ENCODE measurements at regions not wholly inside any gene's neighbourhood (a gene's known extent, or its start where the extent isn't known, plus 50 kb on each side); places are given as distances from the start of the nearest gene placed in this dataset.

- Histone ChIP-seq H3K36me3 (no peaks in the 10 kb centered on the region), H3K27ac (no peak overlapping the region), H3K9me3 (no peaks in the 10 kb centered on the region), H3K4me1 (peaks cover 0 to 6% (median 0%) of the 10 kb centered on the region in 12 donors), H3K27me3 (peaks cover 0 to 11% (median 0%) of the 10 kb centered on the region in 9 donors), H3K4me3 (no peak overlapping the region)
- no peak for DNase-seq
- intact Hi-C loops (cut with DNase I) = no loop called here
- 73 to 81% (median 75%) methylated on average over 17 of the region's 17 CpGs for WGBS, 4 donors
- TF ChIP-seq, protein P1, sequence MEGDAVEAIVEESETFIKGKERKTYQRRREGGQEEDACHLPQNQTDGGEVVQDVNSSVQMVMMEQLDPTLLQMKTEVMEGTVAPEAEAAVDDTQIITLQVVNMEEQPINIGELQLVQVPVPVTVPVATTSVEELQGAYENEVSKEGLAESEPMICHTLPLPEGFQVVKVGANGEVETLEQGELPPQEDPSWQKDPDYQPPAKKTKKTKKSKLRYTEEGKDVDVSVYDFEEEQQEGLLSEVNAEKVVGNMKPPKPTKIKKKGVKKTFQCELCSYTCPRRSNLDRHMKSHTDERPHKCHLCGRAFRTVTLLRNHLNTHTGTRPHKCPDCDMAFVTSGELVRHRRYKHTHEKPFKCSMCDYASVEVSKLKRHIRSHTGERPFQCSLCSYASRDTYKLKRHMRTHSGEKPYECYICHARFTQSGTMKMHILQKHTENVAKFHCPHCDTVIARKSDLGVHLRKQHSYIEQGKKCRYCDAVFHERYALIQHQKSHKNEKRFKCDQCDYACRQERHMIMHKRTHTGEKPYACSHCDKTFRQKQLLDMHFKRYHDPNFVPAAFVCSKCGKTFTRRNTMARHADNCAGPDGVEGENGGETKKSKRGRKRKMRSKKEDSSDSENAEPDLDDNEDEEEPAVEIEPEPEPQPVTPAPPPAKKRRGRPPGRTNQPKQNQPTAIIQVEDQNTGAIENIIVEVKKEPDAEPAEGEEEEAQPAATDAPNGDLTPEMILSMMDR (IDR thresholded peaks at IDR 0.05) = no peak
- TF ChIP-seq POLR2A (IDR thresholded peaks at IDR 0.05) = no peak
- no peak for ATAC-seq
Observed at GRCh38 chr18:78246588-78246987, 733.0 kb upstream of the SALL3 start.

DNA sequence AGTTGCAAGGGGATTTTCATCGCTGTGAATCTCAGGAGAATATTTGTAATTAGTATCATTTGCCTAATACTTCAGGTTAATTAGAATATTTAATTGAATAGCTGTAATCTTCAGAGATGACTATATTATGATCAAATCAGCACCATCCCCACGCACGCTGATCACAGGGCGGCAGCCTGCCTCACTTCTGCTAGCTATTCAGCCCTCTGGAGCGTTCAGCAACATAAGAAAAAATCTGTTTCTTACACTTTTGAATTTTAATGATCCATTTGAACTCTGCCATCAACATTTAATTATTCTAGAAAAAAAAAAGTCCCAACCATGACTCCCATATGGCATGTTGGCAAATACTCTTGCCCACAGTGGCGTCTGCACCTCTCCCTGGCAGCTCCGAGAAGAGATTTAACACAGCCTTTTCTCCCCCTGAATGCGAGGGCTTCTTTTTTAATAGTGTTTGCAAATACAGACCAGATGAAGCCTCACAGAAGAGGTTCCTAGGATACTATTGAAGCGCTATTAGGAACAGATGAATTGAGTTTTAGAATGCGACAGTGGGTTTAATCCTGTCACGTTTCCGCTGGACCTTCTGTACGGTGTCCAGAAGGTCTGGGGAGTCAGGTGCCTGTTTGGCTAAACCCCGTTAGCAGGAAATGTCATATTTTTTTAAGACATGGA is 731.9 kb upstream of the SALL3 start:
- intact Hi-C loops (cut with DNase I) = no loop called here
- no peak for ATAC-seq
- H3K9me3 ChIP-seq = no peaks in the 10 kb centered on the region
- peaks cover 0 to 6% (median 0%) of the 10 kb centered on the region in 12 donors for H3K4me1 ChIP-seq
- H3K36me3 ChIP-seq = no peaks in the 10 kb centered on the region
- no peak overlapping the region for H3K4me3 ChIP-seq
- DNase-seq = no peak
- no peak overlapping the region for H3K27ac ChIP-seq
- peaks cover 0 to 11% (median 0%) of the 10 kb centered on the region in 9 donors for H3K27me3 ChIP-seq
- TF ChIP-seq, protein P1 (IDR thresholded peaks at IDR 0.05) = no peak
- no peak for TF ChIP-seq POLR2A (IDR thresholded peaks at IDR 0.05)
- 84 to 87% (median 85%) methylated on average over 14 of the region's 14 CpGs for WGBS, 4 donors

DNA sequence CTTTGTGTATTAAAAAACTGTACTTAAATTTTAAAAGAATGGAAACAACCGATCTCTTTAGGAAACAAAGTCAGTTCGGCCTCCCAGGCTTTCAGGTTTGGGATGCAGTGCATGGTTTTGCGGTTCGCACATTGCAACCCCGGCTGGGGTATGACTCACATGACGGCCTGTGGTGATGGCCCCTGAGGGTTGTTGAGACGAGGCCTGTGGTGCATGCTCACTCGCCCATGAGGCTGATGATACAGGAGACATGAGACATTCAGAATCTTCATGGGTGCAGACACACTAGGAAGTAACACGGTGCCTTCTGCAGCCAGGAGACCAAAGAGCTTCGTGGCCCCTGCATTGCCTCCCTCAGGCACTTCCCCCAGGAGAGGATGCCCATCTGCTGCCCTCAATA is 724.6 kb upstream of the SALL3 start:
- ATAC-seq (no peak), DNase-seq (no peak)
- Histone ChIP-seq H3K27ac (no peak overlapping the region), H3K4me1 (no peaks in the 10 kb centered on the region), H3K36me3 (no peaks in the 10 kb centered on the region), H3K4me3 (no peak overlapping the region), H3K27me3 (no peaks in the 10 kb centered on the region), H3K9me3 (no peaks in the 10 kb centered on the region)
- TF ChIP-seq, protein P1 (IDR thresholded peaks at IDR 0.05) = no peak
- TF ChIP-seq POLR2A (IDR thresholded peaks at IDR 0.05) = no peak
- 87 to 90% (median 89%) methylated on average over 9 to 10 of the region's 10 CpGs for WGBS, 4 donors
- intact Hi-C loops (cut with DNase I) = no loop called here

- H3K4me3 ChIP-seq = no peak overlapping the region
- H3K4me1 ChIP-seq = no peaks in the 10 kb centered on the region
- WGBS, 4 donors = 80 to 84% (median 82%) methylated on average over 23 to 26 of the region's 26 CpGs
- TF ChIP-seq, protein P1 (IDR thresholded peaks at IDR 0.05) = no peak
- ATAC-seq = no peak
- no peaks in the 10 kb centered on the region for H3K27me3 ChIP-seq
- intact Hi-C loops (cut with DNase I) = no loop called here
- H3K27ac ChIP-seq = no peak overlapping the region
- H3K9me3 ChIP-seq = peaks cover 0 to 7% (median under 1%) of the 10 kb centered on the region in 12 donors
- no peaks in the 10 kb centered on the region for H3K36me3 ChIP-seq
- DNase-seq = no peak
Observed at GRCh38 chr18:78268226-78268988, 711.2 kb upstream of the SALL3 start.

All from heart left ventricle (tissue), 16 donors.